WTC11 (cell line): ENCODE measurements at regions not wholly inside any gene's neighbourhood (a gene's known extent, or its start where the extent isn't known, plus 50 kb on each side); places are given as distances from the start of the nearest gene placed in this dataset.

Experiments
- JUN ChIP-seq: sonication (generic); formaldehyde crosslinking; IDR thresholded peaks from 2 replicates; pipeline ENCODE4 v1.8.0; 2023; ENCODE audit warnings: mild to moderate bottlenecking, missing genetic modification reagents
- KAT7 ChIP-seq: sonication (generic); formaldehyde crosslinking; IDR thresholded peaks from 2 replicates; pipeline ENCODE4 v1.8.1; 2023; ENCODE audit warnings: missing genetic modification reagents, mild to moderate bottlenecking, borderline replicate concordance
- MAX ChIP-seq: sonication (generic); formaldehyde crosslinking; IDR thresholded peaks from 2 replicates; pipeline ENCODE4 v1.8.0; 2022; ENCODE audit warnings: mild to moderate bottlenecking, missing genetic modification reagents
- NR3C1 ChIP-seq: sonication (generic); formaldehyde crosslinking; conservative IDR thresholded peaks from 2 replicates; pipeline ENCODE4 v1.8.1; 2023; ENCODE audit warnings: low read depth, mild to moderate bottlenecking, missing genetic modification reagents
- SP1 ChIP-seq: sonication (generic); formaldehyde crosslinking; conservative IDR thresholded peaks from 2 replicates; pipeline ENCODE4 v1.8.1; 2022; ENCODE audit warnings: missing genetic modification reagents
- TP53 ChIP-seq: sonication (generic); formaldehyde crosslinking; IDR thresholded peaks from 2 replicates; pipeline ENCODE4 v1.8.1; 2023; ENCODE audit warnings: mild to moderate bottlenecking, missing genetic modification reagents
- ZNF232 ChIP-seq: sonication (generic); formaldehyde crosslinking; IDR thresholded peaks from 2 replicates; pipeline ENCODE4 v1.8.0; 2022; ENCODE audit warnings: mild to moderate bottlenecking, missing genetic modification reagents
- TF ChIP-seq, protein P1 (sequence below): fragments of 200-600 bp; IDR thresholded peaks from 2 replicates; pipeline ENCODE4 v1.8.0; 2022; ENCODE audit warnings: antibody characterized with exemption
- TF ChIP-seq, protein P2 (sequence below): fragments of 250-450 bp; sonication (Bioruptor Pico); IDR thresholded peaks from 2 replicates; pipeline ENCODE4 v2.1.2; 2022; ENCODE audit warnings: mild to moderate bottlenecking, moderate library complexity

DNA sequence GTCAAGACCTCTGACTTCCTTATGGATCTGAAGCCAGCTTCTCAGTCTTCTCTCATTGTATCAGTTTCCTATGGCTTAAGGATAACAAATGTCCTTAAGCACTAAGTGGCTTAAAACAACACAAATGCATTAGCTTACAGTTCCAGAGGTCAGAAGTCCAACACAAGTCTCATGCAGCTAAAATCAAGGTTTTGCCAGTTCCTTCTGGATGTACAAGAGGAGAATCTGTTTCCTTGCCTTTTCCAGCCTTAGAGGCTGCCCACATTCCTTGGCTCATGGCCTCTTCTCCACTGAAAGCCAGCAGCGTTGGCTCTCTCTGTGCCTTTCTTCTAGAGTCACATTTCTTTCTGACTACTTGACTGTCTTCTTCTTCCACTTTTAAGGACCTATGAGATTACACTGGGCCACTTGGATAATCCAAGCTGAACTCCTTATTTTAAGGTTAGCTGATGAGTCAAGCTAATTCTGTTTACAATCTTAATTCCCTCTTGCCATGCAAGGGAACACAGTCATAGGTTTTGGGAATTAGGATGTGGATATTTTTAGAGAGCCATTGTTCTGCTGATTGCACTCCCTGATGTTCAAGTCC is 179.0 kb downstream of the BCAS1 start:
- TF ChIP-seq JUN (CRISPR knock-in tag) = no peak
- TF ChIP-seq, protein P1, sequence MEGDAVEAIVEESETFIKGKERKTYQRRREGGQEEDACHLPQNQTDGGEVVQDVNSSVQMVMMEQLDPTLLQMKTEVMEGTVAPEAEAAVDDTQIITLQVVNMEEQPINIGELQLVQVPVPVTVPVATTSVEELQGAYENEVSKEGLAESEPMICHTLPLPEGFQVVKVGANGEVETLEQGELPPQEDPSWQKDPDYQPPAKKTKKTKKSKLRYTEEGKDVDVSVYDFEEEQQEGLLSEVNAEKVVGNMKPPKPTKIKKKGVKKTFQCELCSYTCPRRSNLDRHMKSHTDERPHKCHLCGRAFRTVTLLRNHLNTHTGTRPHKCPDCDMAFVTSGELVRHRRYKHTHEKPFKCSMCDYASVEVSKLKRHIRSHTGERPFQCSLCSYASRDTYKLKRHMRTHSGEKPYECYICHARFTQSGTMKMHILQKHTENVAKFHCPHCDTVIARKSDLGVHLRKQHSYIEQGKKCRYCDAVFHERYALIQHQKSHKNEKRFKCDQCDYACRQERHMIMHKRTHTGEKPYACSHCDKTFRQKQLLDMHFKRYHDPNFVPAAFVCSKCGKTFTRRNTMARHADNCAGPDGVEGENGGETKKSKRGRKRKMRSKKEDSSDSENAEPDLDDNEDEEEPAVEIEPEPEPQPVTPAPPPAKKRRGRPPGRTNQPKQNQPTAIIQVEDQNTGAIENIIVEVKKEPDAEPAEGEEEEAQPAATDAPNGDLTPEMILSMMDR = no peak
- TF ChIP-seq NR3C1 (CRISPR knock-in tag) = no peak
- no peak for TF ChIP-seq KAT7
- TF ChIP-seq SP1 = no peak
- TF ChIP-seq, protein P2, sequence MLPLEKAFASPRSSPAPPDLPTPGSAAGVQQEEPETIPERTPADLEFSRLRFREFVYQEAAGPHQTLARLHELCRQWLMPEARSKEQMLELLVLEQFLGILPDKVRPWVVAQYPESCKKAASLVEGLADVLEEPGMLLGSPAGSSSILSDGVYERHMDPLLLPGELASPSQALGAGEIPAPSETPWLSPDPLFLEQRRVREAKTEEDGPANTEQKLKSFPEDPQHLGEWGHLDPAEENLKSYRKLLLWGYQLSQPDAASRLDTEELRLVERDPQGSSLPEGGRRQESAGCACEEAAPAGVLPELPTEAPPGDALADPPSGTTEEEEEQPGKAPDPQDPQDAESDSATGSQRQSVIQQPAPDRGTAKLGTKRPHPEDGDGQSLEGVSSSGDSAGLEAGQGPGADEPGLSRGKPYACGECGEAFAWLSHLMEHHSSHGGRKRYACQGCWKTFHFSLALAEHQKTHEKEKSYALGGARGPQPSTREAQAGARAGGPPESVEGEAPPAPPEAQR (CRISPR knock-in tag) = no peak
- TF ChIP-seq TP53 = no peak
- no peak for TF ChIP-seq MAX (CRISPR knock-in tag)
- no peak for TF ChIP-seq ZNF232 (CRISPR knock-in tag)
